Stimulated activated CD4-positive, alpha-beta T cell treated with anti-CD3 and anti-CD28 coated beads, Interleukin-12 subunit alpha, Interleukin-12 subunit beta, amount 100 ng/mL, for 4 hours (primary cell): ENCODE measurements at regions not wholly inside any gene's neighbourhood (a gene's known extent, or its start where the extent isn't known, plus 50 kb on each side); places are given as distances from the start of the nearest gene placed in this dataset.

Experiments
- DNase-seq: peaks from one replicate; pipeline ENCODE4 v3.0.0-alpha.2; 2020

GRCh38 chr10:62453274-62453673 lies 79.1 kb downstream of the ZNF365 start:
- no peak for DNase-seq

GRCh38 chr10:62454687-62455397 lies 80.7 kb downstream of the ZNF365 start:
- DNase-seq, result no peak

- no peak for DNase-seq
Measured at GRCh38 chr10:62456611-62457101, 82.5 kb downstream of the ZNF365 start.

GRCh38 chr10:62457196-62457595 lies 83.0 kb downstream of the ZNF365 start:
- no peak for DNase-seq

DNA sequence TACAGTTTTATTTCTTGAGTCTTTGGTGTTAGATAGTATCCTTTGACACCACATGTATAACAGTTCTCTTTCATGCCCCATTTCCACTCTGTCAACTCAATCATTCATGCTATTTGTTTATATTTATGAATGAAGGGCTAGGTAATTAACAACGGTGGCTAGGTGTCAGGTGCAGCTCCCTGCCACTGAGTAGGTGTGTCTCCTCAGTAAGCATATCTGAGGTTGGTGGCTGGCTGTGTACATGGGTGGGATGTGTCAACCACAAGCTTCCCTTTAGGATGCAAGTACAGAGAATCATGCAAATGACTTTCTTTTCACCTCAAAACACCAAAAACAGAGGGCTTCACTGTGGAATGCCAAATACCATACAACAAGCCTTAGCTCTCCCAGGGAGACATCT lies 83.4 kb downstream of the ZNF365 start:
- no peak for DNase-seq

DNA sequence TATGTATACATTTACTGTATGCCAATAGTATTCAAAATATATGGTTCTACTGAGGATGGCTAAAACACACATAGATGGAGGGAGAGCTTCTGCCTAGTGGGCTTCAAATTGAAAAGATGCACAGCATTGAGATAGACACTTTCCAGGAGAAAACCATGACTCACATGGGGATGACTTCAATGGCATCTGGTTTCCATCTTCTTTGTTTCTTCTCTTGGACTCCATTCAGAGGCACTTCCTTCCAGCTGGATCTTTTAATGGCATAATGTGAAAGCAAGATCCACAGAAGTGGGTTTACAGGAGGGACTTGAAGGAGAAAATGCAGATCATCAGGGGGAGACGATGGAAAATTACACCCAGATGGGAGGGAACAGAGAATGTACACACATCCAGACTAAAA lies 84.9 kb downstream of the ZNF365 start:
- DNase-seq, result no peak

GRCh38 chr10:62459500-62459899 lies 85.3 kb downstream of the ZNF365 start:
- DNase-seq, result no peak

GRCh38 chr10:62460393-62460792 lies 86.2 kb downstream of the ZNF365 start:
- DNase-seq, result no peak

GRCh38 chr10:62461120-62461519 lies 87.0 kb downstream of the ZNF365 start:
- no peak for DNase-seq

- DNase-seq, result no peak
Measured at GRCh38 chr10:62462461-62462860, 88.3 kb downstream of the ZNF365 start.

DNA sequence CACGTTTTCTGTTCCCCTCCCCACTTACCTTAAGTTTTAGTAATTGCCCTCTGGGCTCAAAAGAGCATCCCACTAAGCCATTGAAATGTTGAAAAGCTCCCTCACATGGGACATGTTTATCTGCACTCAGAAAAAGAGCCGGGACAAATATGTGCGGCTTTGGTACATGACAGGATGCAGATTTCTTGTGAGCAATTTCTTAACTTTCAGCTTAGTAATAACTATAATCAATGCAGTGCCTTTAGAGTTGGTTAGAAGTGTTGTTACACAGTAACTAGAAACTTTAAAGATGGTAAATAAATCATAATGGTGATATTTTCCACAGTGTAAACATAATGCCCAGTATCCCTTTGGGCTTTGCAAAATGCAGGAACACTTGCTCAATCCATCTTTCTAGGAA lies 89.2 kb downstream of the ZNF365 start:
- no peak for DNase-seq

DNA sequence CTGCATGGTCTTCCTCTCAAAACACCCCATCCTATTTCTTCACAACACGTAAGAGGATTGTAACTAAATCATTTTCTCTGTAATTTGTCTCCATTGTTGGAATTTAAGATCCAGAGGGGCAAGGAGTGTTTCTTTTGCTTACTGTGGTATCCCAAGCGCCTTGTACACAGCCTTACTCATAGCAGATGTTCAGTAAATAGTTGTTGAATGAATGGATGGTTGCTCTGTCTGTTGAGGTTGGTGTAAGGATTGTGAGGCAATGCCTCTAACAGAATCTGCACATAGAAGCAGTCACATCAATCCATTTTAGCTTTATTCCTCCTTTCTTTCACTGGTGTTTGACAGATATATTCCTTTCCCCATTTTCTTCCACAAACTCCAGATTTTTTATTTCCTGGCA lies 90.1 kb downstream of the ZNF365 start:
- no peak for DNase-seq

GRCh38 chr10:62466590-62466989 lies 92.4 kb downstream of the ZNF365 start:
- no peak for DNase-seq

DNA sequence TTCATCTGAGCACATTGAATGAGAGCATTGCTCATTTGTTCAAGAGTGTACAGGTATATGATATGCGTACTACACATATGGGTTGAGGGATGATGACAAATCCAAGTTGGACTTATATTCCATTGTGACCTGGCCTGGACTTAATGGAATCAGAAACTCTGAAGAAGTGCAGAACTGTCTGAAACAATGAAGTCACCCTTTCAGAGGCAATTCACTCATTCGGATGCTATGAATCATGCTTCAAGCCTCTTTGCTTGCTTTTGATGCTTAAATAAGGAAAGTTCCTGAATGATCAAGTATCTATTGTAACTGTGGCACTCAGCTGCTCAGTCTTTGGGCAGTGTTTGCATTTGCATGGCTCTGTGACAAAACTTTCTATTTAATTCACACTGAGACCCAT lies 93.4 kb downstream of the ZNF365 start:
- no peak for DNase-seq

DNA sequence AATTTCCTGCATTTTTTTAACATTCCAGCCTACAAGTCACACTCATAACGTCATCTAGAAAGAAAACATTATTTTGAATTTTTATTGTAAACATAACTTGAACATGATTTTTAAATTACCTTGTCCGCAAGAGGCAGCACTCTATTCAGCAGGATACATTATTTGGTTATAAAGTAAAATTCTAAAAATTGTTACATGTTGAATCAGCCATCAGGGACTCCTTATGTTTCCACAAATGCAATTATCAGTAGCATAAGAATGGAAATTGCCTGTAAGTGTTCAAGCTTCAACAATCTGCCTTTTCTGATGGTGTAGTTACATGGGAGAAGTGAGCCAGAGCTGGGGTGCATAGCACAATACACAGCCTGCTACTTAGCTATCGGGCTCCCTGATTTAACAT lies 97.5 kb downstream of the ZNF365 start:
- no peak for DNase-seq

- DNase-seq, result no peak
Measured at GRCh38 chr10:62473241-62473640, 99.1 kb downstream of the ZNF365 start.

DNA sequence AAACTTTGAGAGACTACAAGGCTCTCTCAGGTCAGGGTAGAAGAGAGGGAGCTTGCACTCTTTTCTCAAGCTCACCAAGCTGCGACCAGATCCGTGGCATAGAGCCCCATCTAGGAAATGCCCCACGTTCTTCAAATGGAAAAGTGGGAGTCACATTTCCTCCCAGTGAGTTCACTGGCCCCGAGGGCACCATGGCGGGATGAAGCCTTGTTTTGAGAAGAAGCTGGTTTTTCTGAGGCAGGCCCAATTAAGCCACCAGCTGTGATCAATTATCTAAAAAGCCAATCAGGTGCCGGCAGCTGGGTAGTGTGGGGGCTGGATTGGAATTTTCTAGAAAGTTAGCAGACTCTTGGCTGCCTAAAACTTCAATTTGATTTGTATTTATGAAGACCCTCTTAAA lies 101.4 kb downstream of the ZNF365 start:
- no peak for DNase-seq

- no peak for DNase-seq
Measured at GRCh38 chr10:62479523-62479922, 105.4 kb downstream of the ZNF365 start.

DNA sequence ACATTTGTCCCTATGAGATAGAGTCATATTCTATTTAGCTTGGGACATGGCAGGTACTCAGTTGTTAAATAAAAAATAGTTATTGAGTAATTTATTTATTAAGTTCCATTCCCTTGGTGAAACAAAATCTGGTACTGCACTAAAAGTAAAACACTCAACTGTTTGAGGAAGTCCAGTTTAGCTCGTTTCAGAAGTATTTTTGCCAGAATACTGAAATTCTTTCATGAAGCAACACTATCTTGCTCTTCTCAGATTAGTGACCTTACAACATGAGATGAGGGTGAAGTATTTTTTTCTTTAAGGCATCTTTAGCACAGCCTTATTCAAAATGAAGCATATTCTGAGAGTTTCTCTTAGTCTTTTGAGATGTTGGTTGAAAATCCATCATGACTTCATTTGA lies 106.0 kb downstream of the ZNF365 start:
- DNase-seq, result no peak

- DNase-seq, result no peak
Measured at GRCh38 chr10:62482581-62482980, 108.4 kb downstream of the ZNF365 start.

- DNase-seq, result no peak
Measured at GRCh38 chr10:62491597-62491996, 117.4 kb downstream of the ZNF365 start.

DNA sequence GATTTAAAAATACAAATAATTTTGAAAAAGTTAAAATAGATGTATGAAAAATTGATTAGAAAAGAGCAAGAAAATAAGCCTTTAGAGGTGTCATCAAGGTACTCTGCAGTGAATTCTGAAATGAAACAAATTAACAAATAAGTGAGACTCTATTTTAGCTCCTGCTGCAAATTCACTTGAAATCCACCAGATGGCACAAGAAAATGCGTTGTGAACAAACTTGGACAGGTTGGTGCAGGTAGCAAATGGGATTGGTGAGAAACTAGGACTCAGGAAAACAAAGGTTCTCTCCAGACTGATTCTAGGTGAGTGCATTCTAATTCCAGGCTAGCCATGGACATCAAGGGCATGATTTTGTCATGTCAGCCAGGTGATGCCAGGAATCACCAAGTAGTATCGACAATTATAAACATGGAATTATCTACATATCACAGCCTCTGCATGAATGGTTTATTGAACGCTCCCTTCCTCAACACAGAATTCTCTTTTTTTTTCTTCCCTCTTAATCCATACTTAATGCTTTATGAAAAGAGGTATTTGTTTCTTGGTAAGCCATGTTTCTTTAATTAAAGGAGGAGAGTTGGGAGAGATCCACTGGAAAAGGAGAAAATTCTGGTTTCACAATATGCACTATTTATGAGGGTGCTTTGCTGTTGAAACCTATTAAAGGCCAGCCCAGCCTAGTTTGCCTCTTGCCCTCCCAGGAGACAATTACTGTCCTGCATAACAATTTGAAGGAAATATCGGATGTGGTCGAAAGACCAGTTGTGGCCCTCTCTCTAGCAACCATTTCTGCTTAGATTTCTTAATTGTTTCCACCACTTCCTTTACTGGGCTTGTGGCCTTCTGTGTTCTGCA lies 118.1 kb downstream of the ZNF365 start:
- DNase-seq, result no peak

DNA sequence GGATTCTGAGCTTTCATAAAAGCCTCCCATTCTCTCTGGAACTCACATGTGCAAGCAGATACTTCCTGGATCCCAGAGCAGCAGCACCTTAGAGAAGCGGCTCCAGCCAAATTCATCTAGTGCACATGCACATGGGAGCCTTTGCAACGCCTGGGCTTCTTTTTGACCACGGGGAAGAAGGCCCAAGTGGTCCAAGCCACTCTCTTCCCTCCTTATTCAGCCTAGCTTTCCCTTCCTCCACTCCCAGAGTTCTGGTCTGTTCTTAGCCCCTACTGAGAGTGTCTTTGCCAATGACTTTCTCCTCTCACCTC lies 118.7 kb downstream of the ZNF365 start:
- no peak for DNase-seq

- DNase-seq, result no peak
Measured at GRCh38 chr10:62496925-62497324, 122.8 kb downstream of the ZNF365 start.

DNA sequence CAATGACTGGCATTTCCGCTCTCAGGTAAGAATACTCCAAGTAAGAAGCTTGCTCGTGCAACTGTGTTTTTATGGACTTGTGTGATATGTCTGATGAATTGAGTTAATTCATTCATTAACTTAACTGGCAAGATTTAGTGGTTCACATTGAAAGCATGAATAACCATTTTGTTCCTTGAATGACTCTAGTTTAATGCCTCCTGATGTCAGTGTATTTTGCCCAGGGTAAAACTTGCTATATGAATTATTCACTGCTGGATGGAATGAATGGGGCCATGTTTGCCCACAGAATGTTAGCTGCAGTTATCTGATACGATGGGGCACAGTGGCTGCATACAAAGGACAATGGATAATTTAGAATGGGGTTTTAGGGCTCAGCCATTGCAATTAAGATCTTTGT lies 124.1 kb downstream of the ZNF365 start:
- DNase-seq, result no peak
